PFSK-1 (cell line): ENCODE measurements at regions not wholly inside any gene's neighbourhood (a gene's known extent, or its start where the extent isn't known, plus 50 kb on each side); places are given as distances from the start of the nearest gene placed in this dataset.

Experiments used
- FOXP2 ChIP-seq: optimal IDR thresholded peaks from 2 replicates; pipeline ENCODE3; 2011; ENCODE audit warnings: borderline replicate concordance, control low read depth, inconsistent platforms; ENCODE audit not compliant: insufficient read depth; ENCODE audit errors: extremely low read length, extremely low read depth
- POLR2AphosphoS5 ChIP-seq: IDR thresholded peaks from 2 replicates; pipeline ENCODE4 v1.6.1; 2012; ENCODE audit warnings: low read depth, mild to moderate bottlenecking, control low read depth, low read length, moderate library complexity
- SIN3A ChIP-seq: IDR thresholded peaks from 2 replicates; pipeline ENCODE4 v1.6.1; 2012; ENCODE audit warnings: mild to moderate bottlenecking, low read length, moderate library complexity, borderline replicate concordance; ENCODE audit not compliant: insufficient read depth
- TAF1 ChIP-seq: IDR thresholded peaks from 2 replicates; pipeline ENCODE4 v1.6.1; 2012; ENCODE audit warnings: low read length, control low read depth, borderline replicate concordance; ENCODE audit not compliant: insufficient read depth
- TF ChIP-seq, protein P1 (sequence below), 2 experiments: IDR thresholded peaks; 2 replicates each; pipeline versions ENCODE4 v1.6.1 to v1.8.0; 2011 to 2012; ENCODE audit warnings: low read depth in 2 of 2, low read length in 2 of 2, control low read depth in 1 of 2, inconsistent platforms in 1 of 2, mild to moderate bottlenecking in 1 of 2, moderate library complexity in 1 of 2; ENCODE audit not compliant: insufficient read depth in 1 of 2

DNA sequence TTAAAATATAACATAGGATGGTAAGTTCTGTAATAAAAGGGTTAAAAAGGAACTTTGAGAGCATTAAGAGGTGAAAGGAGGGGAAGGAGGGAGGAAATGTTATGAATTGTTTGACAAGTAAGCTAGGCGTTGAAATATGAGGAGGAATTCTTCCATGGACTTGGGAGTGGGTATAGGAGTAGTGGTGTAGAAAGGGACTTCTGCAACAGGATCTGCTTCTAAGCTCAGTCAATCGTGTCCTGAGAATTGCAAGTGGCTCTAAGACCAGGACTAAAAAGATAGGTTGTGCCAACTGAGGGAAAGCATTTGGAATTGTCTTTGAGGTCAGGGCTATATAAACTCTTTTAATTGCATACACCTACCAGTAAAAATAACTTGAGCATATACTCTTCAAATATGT is 74.1 kb upstream of the SLC38A2 start:
- TF ChIP-seq POLR2AphosphoS5 (no peak), TAF1 (no peak), SIN3A (no peak), FOXP2 (no peak)
- TF ChIP-seq, protein P1, sequence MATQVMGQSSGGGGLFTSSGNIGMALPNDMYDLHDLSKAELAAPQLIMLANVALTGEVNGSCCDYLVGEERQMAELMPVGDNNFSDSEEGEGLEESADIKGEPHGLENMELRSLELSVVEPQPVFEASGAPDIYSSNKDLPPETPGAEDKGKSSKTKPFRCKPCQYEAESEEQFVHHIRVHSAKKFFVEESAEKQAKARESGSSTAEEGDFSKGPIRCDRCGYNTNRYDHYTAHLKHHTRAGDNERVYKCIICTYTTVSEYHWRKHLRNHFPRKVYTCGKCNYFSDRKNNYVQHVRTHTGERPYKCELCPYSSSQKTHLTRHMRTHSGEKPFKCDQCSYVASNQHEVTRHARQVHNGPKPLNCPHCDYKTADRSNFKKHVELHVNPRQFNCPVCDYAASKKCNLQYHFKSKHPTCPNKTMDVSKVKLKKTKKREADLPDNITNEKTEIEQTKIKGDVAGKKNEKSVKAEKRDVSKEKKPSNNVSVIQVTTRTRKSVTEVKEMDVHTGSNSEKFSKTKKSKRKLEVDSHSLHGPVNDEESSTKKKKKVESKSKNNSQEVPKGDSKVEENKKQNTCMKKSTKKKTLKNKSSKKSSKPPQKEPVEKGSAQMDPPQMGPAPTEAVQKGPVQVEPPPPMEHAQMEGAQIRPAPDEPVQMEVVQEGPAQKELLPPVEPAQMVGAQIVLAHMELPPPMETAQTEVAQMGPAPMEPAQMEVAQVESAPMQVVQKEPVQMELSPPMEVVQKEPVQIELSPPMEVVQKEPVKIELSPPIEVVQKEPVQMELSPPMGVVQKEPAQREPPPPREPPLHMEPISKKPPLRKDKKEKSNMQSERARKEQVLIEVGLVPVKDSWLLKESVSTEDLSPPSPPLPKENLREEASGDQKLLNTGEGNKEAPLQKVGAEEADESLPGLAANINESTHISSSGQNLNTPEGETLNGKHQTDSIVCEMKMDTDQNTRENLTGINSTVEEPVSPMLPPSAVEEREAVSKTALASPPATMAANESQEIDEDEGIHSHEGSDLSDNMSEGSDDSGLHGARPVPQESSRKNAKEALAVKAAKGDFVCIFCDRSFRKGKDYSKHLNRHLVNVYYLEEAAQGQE (IDR thresholded peaks at IDR 0.05; ENCODE audit: insufficient read depth in 1 of 2, low read depth in 2 of 2, low read length in 2 of 2) = no peak
